SK-N-SH (cell line): ENCODE measurements at regions not wholly inside any gene's neighbourhood (a gene's known extent, or its start where the extent isn't known, plus 50 kb on each side); places are given as distances from the start of the nearest gene placed in this dataset.

Experiments used
- CTCF ChIA-PET: fragments of 300-600, 350-600 bp; formaldehyde crosslinking; extraction: SDS; loops from one replicate; lab custom pipeline; 2021; lab: Yijun Ruan, JAX
- POLR2A ChIA-PET: fragments of 350-600 bp; sonication (Branson Sonifier 250); formaldehyde crosslinking; extraction: SDS; loops from one replicate; lab custom pipeline; 2020; ENCODE audit warnings: antibody characterized with exemption, inconsistent platforms; lab: Yijun Ruan, JAX
- DNase-seq: peaks from one replicate; pipeline ENCODE4 v3.0.0; 2012
- H2AFZ ChIP-seq: fragments of 200-600 bp; sonication (generic); 2 replicates; pipeline ENCODE4 v1.8.1; 2016; ENCODE audit warnings: antibody characterized with exemption, mild to moderate bottlenecking, low read depth
- H3F3A ChIP-seq: fragments of 200-600 bp; sonication (generic); replicated peaks from 2 replicates; pipeline ENCODE3; 2016; ENCODE audit warnings: antibody characterized with exemption, mild to moderate bottlenecking; ENCODE audit not compliant: insufficient read depth
- H3K27ac ChIP-seq, 2 experiments: fragments of 200-500 bp in 1 of 2; fragments of 200-600 bp in 1 of 2; sonication (Bioruptor generic) in 1 of 2; sonication (generic), shearing (Covaris generic) in 1 of 2; 2 replicates each; pipeline versions ENCODE4 v1.5.1 to v1.6.1; 2014 to 2016; ENCODE audit warnings: low read depth in 2 of 2, inconsistent platforms in 1 of 2, low read length in 1 of 2, mild to moderate bottlenecking in 1 of 2, mixed read lengths in 1 of 2
- H3K27me3 ChIP-seq: fragments of 200-600 bp; sonication (generic), shearing (Covaris generic); 2 replicates; pipeline ENCODE4 v1.6.1; 2016; ENCODE audit warnings: mixed run types; ENCODE audit not compliant: insufficient read depth
- H3K36me3 ChIP-seq, 2 experiments: fragments of 200-500 bp in 1 of 2; fragments of 200-600 bp in 1 of 2; sonication (Bioruptor generic) in 1 of 2; sonication (generic) in 1 of 2; replicated peaks in 1 of 2; 2 replicates each; pipeline versions ENCODE3 to v1.5.1; 2014 to 2016; ENCODE audit warnings: low read length in 1 of 2, mild to moderate bottlenecking in 1 of 2; ENCODE audit not compliant: insufficient read depth in 2 of 2, control insufficient read depth in 1 of 2
- H3K4me1 ChIP-seq, 2 experiments: fragments of 200-500 bp in 1 of 2; fragments of 200-600 bp in 1 of 2; sonication (Bioruptor generic) in 1 of 2; sonication (generic), shearing (Covaris generic) in 1 of 2; 2 replicates each; pipeline versions ENCODE4 v1.5.1 to v1.6.1; 2014 to 2016; ENCODE audit warnings: low read depth in 1 of 2, low read length in 1 of 2, mixed run types in 1 of 2; ENCODE audit not compliant: insufficient read depth in 2 of 2, control insufficient read depth in 1 of 2
- H3K4me2 ChIP-seq: fragments of 200-600 bp; sonication (generic), shearing (Covaris generic); 2 replicates; pipeline ENCODE4 v1.6.1; 2017; ENCODE audit warnings: mixed run types
- H3K4me3 ChIP-seq, 2 experiments: fragments of 200-500 bp in 1 of 2; fragments of 200-600 bp in 1 of 2; sonication (Bioruptor generic) in 1 of 2; sonication (generic), shearing (Covaris generic) in 1 of 2; 2 replicates each; pipeline versions ENCODE4 v1.5.1 to v1.8.1; 2014 to 2016; ENCODE audit warnings: low read depth in 2 of 2, inconsistent platforms in 1 of 2, low read length in 1 of 2, mild to moderate bottlenecking in 1 of 2, mixed read lengths in 1 of 2, moderate library complexity in 1 of 2
- H3K79me2 ChIP-seq: fragments of 200-600 bp; sonication (generic); 2 replicates; pipeline ENCODE4 v1.8.1; 2017; ENCODE audit warnings: mild to moderate bottlenecking; ENCODE audit not compliant: insufficient read depth
- H3K9ac ChIP-seq: fragments of 200-600 bp; sonication (generic); 2 replicates; pipeline ENCODE4 v1.6.1; 2017; ENCODE audit warnings: mixed run types
- H3K9me2 ChIP-seq: fragments of 200-600 bp; sonication (generic); 2 replicates; pipeline ENCODE4 v1.6.1; 2017; ENCODE audit warnings: mixed run types
- H3K9me3 ChIP-seq: fragments of 200-600 bp; sonication (generic); 2 replicates; pipeline ENCODE4 v1.6.1; 2017; ENCODE audit warnings: mixed run types, mild to moderate bottlenecking, moderate library complexity
- H4K20me1 ChIP-seq: fragments of 200-600 bp; sonication (generic); 2 replicates; pipeline ENCODE4 v1.6.1; 2017; ENCODE audit warnings: mild to moderate bottlenecking, mixed run types; ENCODE audit not compliant: insufficient read depth
- CHD2 ChIP-seq: fragments of 150-350 bp; IDR thresholded peaks from 2 replicates; pipeline ENCODE4 v1.6.1; 2018; ENCODE audit warnings: low read length; ENCODE audit not compliant: partially characterized antibody
- CTCF ChIP-seq: fragments of 200-600 bp; sonication (generic); IDR thresholded peaks from 2 replicates; pipeline ENCODE4 v1.6.1; 2017; ENCODE audit warnings: antibody characterized with exemption, mild to moderate bottlenecking, moderate library complexity
- EP300 ChIP-seq, 2 experiments: IDR thresholded peaks; 2 replicates each; pipeline versions ENCODE4 v1.4.0 to v1.6.1; 2012; ENCODE audit warnings: borderline replicate concordance in 1 of 2, low read depth in 1 of 2, low read length in 1 of 2
- FOSL2 ChIP-seq: IDR thresholded peaks from 2 replicates; pipeline ENCODE4 v1.4.0; 2012; ENCODE audit warnings: low read depth, mild to moderate bottlenecking, moderate library complexity, borderline replicate concordance
- FOXJ3 ChIP-seq: sonication (generic); formaldehyde crosslinking; IDR thresholded peaks from 2 replicates; pipeline ENCODE4 v1.5.1; 2020; ENCODE audit warnings: mild to moderate bottlenecking, missing genetic modification reagents
- FOXM1 ChIP-seq: IDR thresholded peaks from 2 replicates; pipeline ENCODE4 v1.4.0; 2012; ENCODE audit warnings: low read depth, mild to moderate bottlenecking
- GATA2 ChIP-seq: sonication (generic); formaldehyde crosslinking; IDR thresholded peaks from 2 replicates; pipeline ENCODE4 v1.5.0; 2020; ENCODE audit warnings: mild to moderate bottlenecking, missing genetic modification reagents
- IRF3 ChIP-seq: fragments of 150-350 bp; IDR thresholded peaks from 2 replicates; pipeline ENCODE4 v1.6.1; 2016; ENCODE audit warnings: mild to moderate bottlenecking, low read depth, low read length
- JUND ChIP-seq: IDR thresholded peaks from 2 replicates; pipeline ENCODE4 v1.4.0; 2012
- MAX ChIP-seq: IDR thresholded peaks from 2 replicates; pipeline ENCODE4 v1.4.0; 2012; ENCODE audit warnings: low read depth
- MEF2A ChIP-seq: IDR thresholded peaks from 2 replicates; pipeline ENCODE4 v1.4.0; 2012; ENCODE audit warnings: low read depth, borderline replicate concordance
- RAD21 ChIP-seq: IDR thresholded peaks from 2 replicates; pipeline ENCODE4 v1.6.1; 2012; ENCODE audit warnings: mild to moderate bottlenecking, low read length
- REST ChIP-seq: IDR thresholded peaks from 2 replicates; pipeline ENCODE4 v1.6.1; 2012; ENCODE audit warnings: mild to moderate bottlenecking, low read depth, low read length, moderate library complexity
- RFX5 ChIP-seq: IDR thresholded peaks from 2 replicates; pipeline ENCODE4 v1.6.1; 2012; ENCODE audit warnings: mild to moderate bottlenecking, improper control_type of control experiment, low read length
- SIN3A ChIP-seq: IDR thresholded peaks from 2 replicates; pipeline ENCODE4 v1.6.1; 2012; ENCODE audit warnings: low read depth, mild to moderate bottlenecking, low read length, moderate library complexity, borderline replicate concordance
- SMC3 ChIP-seq: IDR thresholded peaks from 2 replicates; pipeline ENCODE4 v1.6.1; 2012; ENCODE audit warnings: low read depth, low read length, improper control_type of control experiment
- TEAD4 ChIP-seq: IDR thresholded peaks from 2 replicates; pipeline ENCODE4 v1.4.0; 2012; ENCODE audit warnings: mild to moderate bottlenecking, borderline replicate concordance; ENCODE audit not compliant: insufficient read depth
- USF1 ChIP-seq: IDR thresholded peaks from 2 replicates; pipeline ENCODE4 v1.4.0; 2012; ENCODE audit warnings: low read depth, borderline replicate concordance
- ZBTB33 ChIP-seq: IDR thresholded peaks from 2 replicates; pipeline ENCODE4 v1.4.0; 2012; ENCODE audit warnings: low read depth, borderline replicate concordance
- WGBS: methylation state at CpG from one replicate; pipeline ENCODE4 v1.1.6; 2017; ENCODE audit warnings: low lambda C conversion rate; 5-methylcytosine and 5-hydroxymethylcytosine counted together

GRCh38 chr17:14922411-14922810 is 342.7 kb downstream of the PMP22 start:
- no peak overlapping the region for H2AFZ ChIP-seq
- no peak overlapping the region for H3K9ac ChIP-seq
- no peaks in the 10 kb centered on the region for H3K9me3 ChIP-seq
- no peaks in the 10 kb centered on the region for H3K36me3 ChIP-seq
- no peak overlapping the region for H3K27ac ChIP-seq
- H3K79me2 ChIP-seq = no peaks in the 10 kb centered on the region
- TF ChIP-seq CHD2 (no peak), MEF2A (no peak), TEAD4 (no peak), FOXJ3 (CRISPR knock-in tag) (no peak), REST (no peak), FOXM1 (no peak), GATA2 (CRISPR knock-in tag) (no peak), USF1 (no peak), MAX (no peak), ZBTB33 (no peak), RAD21 (no peak), JUND (no peak), SIN3A (no peak), EP300 (IDR thresholded peaks at IDR 0.05; ENCODE audit: borderline replicate concordance in 1 of 2, low read depth in 1 of 2, low read length in 1 of 2) (no peak), CTCF (no peak), IRF3 (no peak), FOSL2 (no peak), SMC3 (no peak), RFX5 (no peak)
- TF ChIP-seq, all 33 proteins: peak for 0
- Histone ChIP-seq H3K4me1 (no peaks in the 10 kb centered on the region), H3K4me3 (no peak overlapping the region), H4K20me1 (no peaks in the 10 kb centered on the region), H3F3A (peaks cover 2% of the 10 kb centered on the region), H3K9me2 (no peaks in the 10 kb centered on the region), H3K27me3 (peaks cover 9% of the 10 kb centered on the region; the same call in 1 of the 2 replicates), H3K4me2 (no peak overlapping the region)
- WGBS = 0% methylated on average over 2 of the region's 2 CpGs
- CTCF ChIA-PET = no interaction called here
- POLR2A ChIA-PET = no interaction called here
- DNase-seq = no peak
